ENCODE measurements at regions not wholly inside any gene's neighbourhood (a gene's known extent, or its start where the extent isn't known, plus 50 kb on each side); places are given as distances from the start of the nearest gene placed in this dataset.

GRCh38 chr1:222421380-222421779 is 126.5 kb downstream of the HHIPL2 start:
- H3K4me1 ChIP-seq (ENCODE audit: low read depth, poor library complexity, severe bottlenecking), result no peaks in the 10 kb centered on the region
- H3K4me2 ChIP-seq, result no peak overlapping the region
- H2AFZ ChIP-seq (ENCODE audit: low read depth), result no peak overlapping the region
- no peaks in the 10 kb centered on the region for H4K20me1 ChIP-seq (ENCODE audit: insufficient read depth)
- no peaks in the 10 kb centered on the region for H3K27me3 ChIP-seq (ENCODE audit: insufficient read depth, low read depth)
- TF ChIP-seq CTCF (conservative IDR thresholded peaks at IDR 0.05; ENCODE audit: low read depth, low read length), result no peak
- H3K79me2 ChIP-seq (ENCODE audit: insufficient read depth, low read depth), result no peaks in the 10 kb centered on the region
- no peak overlapping the region for H3K27ac ChIP-seq
- H3K36me3 ChIP-seq (ENCODE audit: insufficient read depth), result no peaks in the 10 kb centered on the region
- no peak overlapping the region for H3K9ac ChIP-seq
- H3K4me3 ChIP-seq (IDR thresholded peaks at IDR 0.05; ENCODE audit: insufficient read depth, low read depth, low read length), result no peak overlapping the region

GRCh38 chr1:222420633-222421032 is 127.3 kb downstream of the HHIPL2 start:
- no peak overlapping the region for H3K4me2 ChIP-seq
- no peaks in the 10 kb centered on the region for H4K20me1 ChIP-seq (ENCODE audit: insufficient read depth)
- H3K4me3 ChIP-seq (IDR thresholded peaks at IDR 0.05; ENCODE audit: insufficient read depth, low read depth, low read length), result no peak overlapping the region
- no peaks in the 10 kb centered on the region for H3K27me3 ChIP-seq (ENCODE audit: insufficient read depth, low read depth)
- no peak overlapping the region for H3K27ac ChIP-seq
- no peaks in the 10 kb centered on the region for H3K79me2 ChIP-seq (ENCODE audit: insufficient read depth, low read depth)
- no peak overlapping the region for H3K9ac ChIP-seq
- no peak for TF ChIP-seq CTCF (conservative IDR thresholded peaks at IDR 0.05; ENCODE audit: low read depth, low read length)
- H3K4me1 ChIP-seq (ENCODE audit: low read depth, poor library complexity, severe bottlenecking), result no peaks in the 10 kb centered on the region
- H3K36me3 ChIP-seq (ENCODE audit: insufficient read depth), result no peaks in the 10 kb centered on the region
- no peak overlapping the region for H2AFZ ChIP-seq (ENCODE audit: low read depth)

- Histone ChIP-seq H3K27me3 (ENCODE audit: insufficient read depth, low read depth) (no peaks in the 10 kb centered on the region), H3K79me2 (ENCODE audit: insufficient read depth, low read depth) (no peaks in the 10 kb centered on the region), H4K20me1 (ENCODE audit: insufficient read depth) (no peaks in the 10 kb centered on the region), H3K4me2 (no peak overlapping the region), H3K4me3 (IDR thresholded peaks at IDR 0.05; ENCODE audit: insufficient read depth, low read depth, low read length) (no peak overlapping the region), H3K27ac (no peak overlapping the region), H3K9ac (no peak overlapping the region), H3K4me1 (ENCODE audit: low read depth, poor library complexity, severe bottlenecking) (no peaks in the 10 kb centered on the region), H3K36me3 (ENCODE audit: insufficient read depth) (no peaks in the 10 kb centered on the region), H2AFZ (ENCODE audit: low read depth) (no peak overlapping the region)
- no peak for TF ChIP-seq CTCF (conservative IDR thresholded peaks at IDR 0.05; ENCODE audit: low read depth, low read length)
Observed at GRCh38 chr1:222418654-222419053, 129.2 kb downstream of the HHIPL2 start.

- no peak for TF ChIP-seq CTCF (conservative IDR thresholded peaks at IDR 0.05; ENCODE audit: low read depth, low read length)
- no peak overlapping the region for H3K4me3 ChIP-seq (IDR thresholded peaks at IDR 0.05; ENCODE audit: insufficient read depth, low read depth, low read length)
- H3K4me2 ChIP-seq, result no peak overlapping the region
Observed at GRCh38 chr1:222417264-222417663, 130.6 kb downstream of the HHIPL2 start.

More at GRCh38 chr1:222417264-222417663, 130.6 kb downstream of the HHIPL2 start:
- Histone ChIP-seq H4K20me1 (ENCODE audit: insufficient read depth) (no peaks in the 10 kb centered on the region), H3K79me2 (ENCODE audit: insufficient read depth, low read depth) (no peaks in the 10 kb centered on the region), H3K9ac (no peak overlapping the region), H2AFZ (ENCODE audit: low read depth) (no peak overlapping the region), H3K27me3 (ENCODE audit: insufficient read depth, low read depth) (no peaks in the 10 kb centered on the region), H3K4me1 (ENCODE audit: low read depth, poor library complexity, severe bottlenecking) (no peaks in the 10 kb centered on the region), H3K36me3 (ENCODE audit: insufficient read depth) (no peaks in the 10 kb centered on the region), H3K27ac (no peak overlapping the region)

Data from KMS-11 (cell line).